Iris pigment epithelial cell (primary cell): ENCODE measurements at regions not wholly inside any gene's neighbourhood (a gene's known extent, or its start where the extent isn't known, plus 50 kb on each side); places are given as distances from the start of the nearest gene placed in this dataset.

Experiments used
- DNase-seq: peaks from one replicate; pipeline ENCODE4 v3.0.0-alpha.2; 2011; ENCODE audit warnings: low read depth

DNA sequence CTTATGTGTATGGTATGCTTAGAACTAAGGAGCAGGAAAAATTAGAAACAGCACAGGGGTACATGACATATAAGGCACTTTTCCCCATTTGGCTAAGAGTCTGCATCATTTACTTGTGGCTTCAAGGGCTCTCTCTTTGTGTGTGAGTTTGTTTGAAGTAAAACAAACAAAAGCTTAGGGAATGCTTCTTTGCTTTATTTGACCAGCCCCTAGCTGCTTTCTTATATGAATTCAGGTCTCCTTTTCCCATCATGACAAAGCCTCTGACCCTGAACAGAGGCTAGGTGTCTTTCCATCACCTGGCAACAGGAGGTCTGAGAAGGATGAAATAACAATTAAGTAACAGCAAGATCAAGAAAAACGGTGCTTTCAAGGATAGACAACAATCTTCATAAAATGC, 643.8 kb upstream of the ADGRL2 start:
- DNase-seq = no peak

DNA sequence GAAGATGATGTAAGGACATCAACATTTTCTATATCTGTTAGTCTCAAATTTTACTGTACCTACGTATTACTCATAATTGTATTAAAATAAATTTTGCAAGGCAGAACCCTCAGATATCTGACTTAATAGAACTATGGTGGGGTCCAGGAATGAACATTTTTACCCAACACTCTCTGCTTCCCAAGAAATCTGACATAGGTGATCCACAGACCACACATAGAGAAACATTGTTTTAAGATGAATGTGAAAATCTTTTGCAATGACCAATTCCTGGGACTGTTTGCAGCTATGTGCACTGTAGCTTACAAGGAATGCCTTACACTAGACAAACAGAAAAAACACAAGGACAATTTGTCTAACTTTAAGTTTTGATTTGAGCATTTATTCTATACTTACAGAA, 645.6 kb upstream of the ADGRL2 start:
- DNase-seq = peak; percentile 78

DNA sequence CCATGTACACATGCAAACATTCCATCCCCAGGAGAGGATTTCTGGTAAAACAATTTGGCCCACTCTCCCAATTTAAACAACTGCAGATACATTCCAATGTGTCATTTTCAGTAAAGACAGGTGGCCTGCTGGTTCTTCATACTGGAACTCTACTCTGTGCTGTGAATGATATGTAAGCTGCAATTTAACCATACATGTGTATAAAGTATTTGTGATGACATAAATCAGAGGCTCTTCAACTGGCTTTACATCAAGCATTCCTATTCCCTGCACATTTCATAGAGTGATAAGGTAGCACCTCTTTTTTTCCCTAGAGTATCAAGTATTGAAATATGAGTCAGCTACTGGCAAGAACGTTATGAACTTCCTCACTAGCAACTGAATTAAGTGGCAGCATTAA, 649.5 kb upstream of the ADGRL2 start:
- no peak for DNase-seq

DNA sequence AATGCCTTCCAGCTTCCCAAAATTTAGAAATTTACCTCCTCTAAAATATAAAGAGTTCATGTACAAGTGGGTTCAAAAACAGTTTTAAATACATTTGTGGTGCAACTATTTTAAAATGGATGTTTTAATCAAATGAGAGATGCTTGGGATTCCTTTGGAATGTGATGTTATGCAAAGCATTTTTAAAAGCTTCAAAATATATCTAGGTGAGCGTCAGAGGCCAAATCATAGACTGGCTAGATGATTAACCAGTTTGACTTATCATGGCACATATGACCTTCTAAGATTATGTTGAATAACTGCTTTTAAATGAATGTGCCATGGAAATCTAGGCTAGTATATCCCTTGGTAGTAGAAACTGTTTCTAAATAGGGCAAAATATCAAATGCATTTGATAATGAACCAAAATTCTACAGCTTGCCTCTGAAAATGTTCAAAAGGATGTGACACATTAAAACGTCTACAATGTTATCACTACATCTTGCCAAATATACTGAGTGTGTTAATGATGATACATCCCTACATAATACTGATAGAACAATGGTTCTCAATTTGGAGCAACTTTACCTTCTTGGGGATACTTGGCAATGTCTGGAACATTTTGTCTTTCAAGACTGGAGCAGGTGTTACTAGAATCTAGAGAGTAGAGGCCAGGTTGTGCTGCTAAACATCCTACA, 650.9 kb upstream of the ADGRL2 start:
- DNase-seq = no peak

DNA sequence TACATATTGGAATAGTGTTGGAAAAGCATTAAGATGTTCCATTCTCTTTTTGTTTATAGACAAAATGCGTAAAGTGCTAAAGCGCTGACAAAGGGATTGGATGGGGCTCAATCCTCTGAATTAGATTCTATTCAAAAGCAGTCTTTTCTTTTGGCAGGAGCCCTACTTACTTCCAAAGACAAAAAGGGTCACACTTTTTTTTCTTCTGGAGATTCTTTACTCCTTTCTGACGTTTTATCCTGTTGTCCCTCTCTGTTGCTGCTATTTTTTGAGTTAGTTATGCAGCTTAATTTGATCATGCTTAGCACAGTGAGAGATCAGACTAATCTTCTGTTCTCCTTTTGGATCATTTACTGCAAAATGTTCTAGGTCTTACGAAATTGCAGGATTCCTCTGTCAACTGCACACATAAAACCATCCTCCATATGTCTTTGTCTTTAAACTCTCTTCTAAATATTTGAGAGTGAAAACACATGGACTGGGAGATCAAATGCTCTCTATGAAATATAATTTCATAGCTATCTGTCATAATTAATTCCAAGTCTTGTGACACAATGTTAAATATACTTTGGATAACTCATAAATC, 656.4 kb upstream of the ADGRL2 start:
- no peak for DNase-seq

DNA sequence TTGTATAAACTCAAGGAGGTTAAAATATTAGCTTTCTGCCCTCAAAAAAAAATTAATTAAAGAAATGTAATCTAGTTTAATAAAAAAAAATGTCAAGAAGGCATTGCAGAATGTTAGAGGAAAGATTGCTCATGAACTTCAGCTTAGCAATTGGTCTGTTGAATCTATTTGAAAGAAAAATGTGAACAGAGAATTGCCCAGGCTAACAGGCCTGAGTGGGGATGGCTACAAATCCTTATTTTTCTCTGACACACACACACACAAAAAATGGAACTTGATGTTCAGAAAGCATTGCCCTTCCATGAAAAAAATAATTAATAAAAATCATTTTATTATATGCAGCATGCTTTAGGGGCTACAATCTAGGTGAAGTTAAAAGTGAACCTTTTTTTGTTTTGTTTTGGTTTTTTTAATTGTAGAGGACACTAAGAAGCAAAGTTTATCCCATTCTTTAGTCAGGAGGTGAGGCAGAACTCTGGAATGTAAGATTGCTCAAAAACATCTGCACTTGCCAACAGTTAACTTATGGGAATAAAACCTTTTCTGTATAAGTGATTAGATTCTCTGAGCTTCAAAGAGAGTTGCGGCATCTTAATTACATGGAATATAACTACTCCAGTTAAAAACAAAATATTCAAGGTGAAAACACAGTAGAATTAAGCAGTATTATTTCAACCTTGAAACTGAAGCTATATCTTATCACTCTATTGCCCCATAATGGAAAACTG, 658.5 kb upstream of the ADGRL2 start:
- DNase-seq = peak; percentile 80

DNA sequence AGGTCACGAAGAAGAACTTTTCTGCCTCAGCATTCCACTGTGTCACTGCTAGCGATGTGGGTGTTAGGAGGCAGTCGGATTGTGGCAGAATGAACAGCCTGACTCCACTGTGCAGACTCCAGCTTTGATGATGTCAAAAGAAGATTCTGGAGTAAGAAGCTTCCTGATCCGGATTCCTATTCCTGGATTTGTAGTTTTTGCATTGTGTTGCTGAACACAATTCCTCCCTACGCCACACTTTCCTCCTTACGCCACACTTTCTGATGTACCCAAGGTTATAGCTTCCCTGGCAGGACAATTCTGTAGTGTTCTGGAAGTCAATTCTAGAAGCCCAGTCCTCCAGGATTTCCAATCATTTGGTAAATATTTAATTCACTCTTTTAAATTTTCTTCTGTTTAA, 665.2 kb upstream of the ADGRL2 start:
- DNase-seq = no peak

DNA sequence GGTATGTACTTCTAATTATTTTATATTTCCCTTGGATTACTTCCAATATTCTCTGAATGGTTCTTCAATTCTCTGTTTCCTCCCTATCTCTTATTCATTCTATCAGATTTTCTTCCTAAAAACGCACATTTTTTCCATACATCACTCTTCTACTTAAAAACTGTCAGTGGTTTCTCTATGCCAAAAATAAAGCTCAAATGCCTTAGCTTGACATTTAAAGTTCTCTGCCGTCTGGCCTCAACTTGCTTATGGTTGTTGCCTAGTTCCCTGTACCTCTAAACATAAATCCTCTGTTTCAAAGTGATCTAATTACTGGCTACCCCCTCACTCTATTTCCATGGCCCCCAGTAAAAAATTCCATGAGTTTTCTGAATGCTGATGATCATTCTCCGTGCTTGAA, 671.0 kb upstream of the ADGRL2 start:
- no peak for DNase-seq

DNA sequence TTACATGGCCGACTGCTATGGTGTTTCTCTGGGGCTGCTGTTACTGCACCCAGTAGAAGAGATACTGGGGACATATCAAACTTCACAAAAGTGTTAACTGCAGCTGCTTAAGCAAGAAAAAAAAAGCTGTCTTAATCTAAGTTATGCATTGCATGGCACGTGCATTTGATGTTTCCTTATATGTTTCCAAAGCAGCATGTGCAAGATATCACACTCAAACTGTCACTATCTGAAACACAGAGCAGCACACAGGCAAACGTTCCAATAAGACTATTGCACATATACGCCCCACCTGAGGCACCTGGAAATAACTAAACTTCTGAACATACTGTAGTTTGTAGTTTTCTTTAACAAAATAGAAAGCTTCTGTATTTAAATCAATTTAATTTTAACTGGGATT, 671.4 kb upstream of the ADGRL2 start:
- no peak for DNase-seq

DNA sequence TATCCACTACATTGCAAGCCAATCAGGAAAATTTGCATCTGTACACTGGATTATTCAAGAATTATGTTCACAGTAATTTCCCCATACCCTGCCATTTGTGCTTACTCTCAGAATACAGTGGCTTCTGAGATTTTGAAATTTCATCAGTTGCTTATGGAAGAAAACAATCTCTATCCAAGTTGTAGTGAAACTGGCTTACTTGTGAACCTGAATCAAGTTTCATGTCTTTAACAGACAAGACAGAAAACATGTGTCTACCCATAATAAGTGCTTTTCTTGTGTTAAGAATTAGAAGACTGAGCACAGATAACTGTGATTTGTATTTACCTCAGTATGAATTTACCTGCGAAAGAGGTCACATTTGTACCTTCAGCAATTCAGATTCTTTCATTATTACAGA, 672.7 kb upstream of the ADGRL2 start:
- no peak for DNase-seq

DNA sequence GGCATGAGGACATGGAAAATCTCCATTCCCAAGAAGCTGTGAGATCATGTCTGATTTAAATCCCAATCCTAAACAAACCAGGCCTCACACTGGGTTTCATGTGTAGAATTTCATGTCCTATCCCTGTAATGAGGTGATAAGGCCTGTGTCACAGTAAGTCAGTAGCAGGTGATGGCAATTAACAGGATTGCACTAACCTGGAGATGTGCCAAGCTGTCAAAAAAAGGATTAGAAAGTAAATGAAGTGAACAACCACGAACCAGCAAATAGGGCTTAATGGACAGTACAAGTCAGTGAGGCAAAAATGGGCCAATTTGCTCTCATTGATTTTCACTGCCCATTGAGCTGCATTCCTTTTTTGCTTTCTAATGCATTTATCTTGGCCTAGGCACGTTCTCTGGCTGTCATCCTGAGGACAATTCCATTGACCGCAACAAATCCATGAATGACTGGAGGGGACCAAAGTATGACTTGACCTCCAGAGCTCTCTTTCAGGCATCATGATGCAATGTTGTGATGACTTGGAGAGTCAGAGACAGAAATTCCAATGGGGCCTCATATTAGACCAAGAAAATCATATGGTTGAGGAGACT, 673.6 kb upstream of the ADGRL2 start:
- peak; percentile 45 for DNase-seq

DNA sequence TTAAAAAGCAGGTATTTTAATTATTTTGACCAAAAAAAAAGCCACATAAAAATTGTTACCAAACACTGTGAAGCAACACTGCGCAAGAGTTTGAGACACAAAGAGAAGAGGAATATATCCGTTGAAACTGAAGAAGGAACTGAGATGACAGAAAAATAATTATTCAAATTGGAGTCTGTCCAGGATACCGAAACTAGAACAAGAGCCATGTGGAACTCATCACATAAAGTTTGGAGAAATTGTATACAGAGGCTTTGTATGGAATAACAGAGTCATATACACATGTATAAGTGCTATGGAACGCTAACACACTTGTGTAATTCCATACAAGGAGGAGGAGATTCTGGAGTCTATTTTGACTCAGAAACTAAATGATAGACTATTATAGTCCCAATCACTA, 675.1 kb upstream of the ADGRL2 start:
- DNase-seq = no peak

DNA sequence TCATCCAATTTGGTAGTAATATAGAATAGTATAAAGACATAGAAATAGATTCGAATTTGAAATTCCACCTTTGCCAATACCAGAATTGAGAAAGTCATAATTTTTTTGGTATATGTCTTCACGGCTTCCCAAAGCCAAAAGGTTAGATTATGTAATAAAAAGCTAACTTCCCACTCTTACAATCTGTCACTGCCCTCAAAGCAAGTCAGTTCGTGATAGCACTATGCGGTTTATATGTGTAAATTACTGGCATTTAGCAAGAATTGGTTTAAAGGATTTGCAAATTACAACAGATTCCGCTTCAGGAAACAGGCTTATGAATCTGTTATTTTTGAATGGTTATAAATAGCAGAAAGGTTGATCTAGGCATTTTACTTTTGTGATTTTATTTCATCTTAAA, 679.4 kb upstream of the ADGRL2 start:
- DNase-seq = no peak

DNA sequence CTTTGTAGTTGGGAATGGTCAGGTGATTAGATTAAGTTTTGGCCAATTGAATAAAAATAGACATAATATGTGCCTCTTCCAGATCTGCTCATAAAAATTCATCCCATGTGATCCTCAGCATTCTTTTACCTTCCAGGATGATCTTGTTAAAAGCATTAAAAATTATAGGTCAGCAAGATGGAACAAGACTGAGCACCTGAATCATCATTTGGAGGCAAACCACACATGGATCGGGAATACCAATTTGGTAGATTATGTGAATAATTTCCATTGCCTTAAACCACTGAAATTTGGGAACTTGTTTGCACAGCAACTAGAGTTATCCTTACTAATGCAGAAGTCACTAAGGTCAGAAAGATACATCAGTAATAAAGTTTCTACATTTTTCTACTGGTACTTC, 681.4 kb upstream of the ADGRL2 start:
- DNase-seq = no peak

DNA sequence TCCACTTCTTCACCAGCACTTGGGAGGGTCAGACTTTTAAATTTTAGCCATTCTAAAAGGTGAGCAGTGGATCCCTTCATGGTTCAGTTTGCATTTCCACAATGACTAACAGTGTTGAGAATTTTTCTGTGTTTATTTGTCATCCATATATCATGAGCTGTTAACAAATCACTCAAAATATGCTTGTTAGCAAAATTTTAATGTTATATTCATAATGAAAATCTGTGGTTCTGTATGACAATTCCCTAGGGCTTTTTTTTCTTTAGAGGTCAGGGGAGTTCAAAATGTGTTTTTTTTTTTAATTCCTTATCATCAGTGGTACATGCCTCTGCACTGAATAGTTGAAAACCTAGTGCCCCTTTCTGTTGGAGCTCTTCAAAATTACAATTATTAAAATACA, 682.2 kb upstream of the ADGRL2 start:
- DNase-seq = no peak

DNA sequence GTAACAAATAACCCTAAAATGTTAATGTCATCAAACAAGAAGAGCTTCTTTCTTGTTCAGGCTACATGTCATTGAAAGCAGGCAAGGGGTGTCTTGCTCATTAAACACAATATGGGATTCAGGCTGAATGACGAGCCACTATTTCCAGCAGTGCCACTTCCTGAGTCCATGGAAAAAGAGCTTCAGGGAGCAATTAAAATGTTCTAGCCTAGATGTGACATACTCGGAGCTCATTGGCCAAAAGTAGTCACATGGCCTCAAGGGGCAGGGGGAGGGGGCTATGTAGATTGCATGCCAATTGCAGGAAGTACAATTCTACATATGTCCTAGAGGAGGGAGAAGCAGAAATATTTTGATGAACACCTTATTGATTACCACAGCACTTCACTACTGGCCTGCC, 685.3 kb upstream of the ADGRL2 start:
- DNase-seq = no peak

DNA sequence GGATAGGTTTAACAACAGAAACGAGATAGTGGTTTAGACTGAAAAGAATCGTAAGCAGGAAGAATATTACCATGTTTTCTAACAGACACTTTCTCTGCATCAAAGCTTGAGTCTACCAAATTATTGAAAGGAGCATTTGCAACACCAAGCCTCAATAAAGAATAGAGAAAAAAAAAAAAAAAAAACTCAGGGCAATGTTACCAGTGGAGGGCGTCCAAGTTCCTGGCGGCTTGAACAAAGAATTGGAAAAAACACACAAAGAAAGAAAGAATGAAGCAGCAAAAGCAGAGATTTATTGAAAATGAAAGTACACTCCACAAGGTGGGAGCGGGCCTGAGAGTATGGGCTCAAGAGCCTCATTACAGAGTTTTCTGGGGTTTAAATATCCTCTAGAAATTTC, 686.5 kb upstream of the ADGRL2 start:
- DNase-seq = no peak

DNA sequence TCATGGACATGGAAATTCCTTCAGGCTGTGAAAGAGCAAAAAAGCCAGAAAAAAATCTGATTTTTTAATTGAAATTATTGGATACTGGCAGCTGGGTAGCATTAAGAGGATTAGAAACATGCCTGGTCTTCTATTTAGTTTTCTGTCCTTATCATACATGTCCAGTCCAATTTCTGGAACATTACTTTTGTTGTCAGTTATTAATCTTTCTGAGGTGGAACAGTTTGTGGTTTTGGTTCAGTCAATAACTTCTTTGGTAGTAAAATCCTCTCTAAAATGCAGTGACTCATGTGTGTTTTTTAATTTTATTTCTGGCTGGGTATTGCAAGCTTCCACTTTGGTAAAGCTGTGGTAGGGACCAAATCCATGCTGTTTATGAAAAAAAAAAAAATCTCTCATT, 687.0 kb upstream of the ADGRL2 start:
- peak; percentile 47 for DNase-seq

DNA sequence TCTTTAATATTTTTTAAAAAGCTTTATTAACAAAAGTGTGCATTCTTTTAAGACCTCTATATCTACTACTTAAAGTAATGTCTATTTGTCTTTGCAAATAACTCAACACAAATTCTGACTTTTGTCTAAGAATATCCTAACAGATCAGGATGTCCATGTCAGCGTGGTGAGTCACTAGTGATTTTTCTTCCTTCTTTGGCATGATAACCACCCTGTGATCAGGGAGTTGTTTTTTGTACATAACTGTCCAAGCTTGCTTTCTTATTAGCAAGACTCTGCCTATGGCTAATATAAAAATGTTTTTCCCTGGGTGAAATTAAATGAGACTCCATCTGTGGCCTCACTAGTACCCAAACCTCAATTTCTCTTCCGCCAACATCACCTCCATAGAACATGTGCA, 688.9 kb upstream of the ADGRL2 start:
- peak; percentile 71 for DNase-seq

DNA sequence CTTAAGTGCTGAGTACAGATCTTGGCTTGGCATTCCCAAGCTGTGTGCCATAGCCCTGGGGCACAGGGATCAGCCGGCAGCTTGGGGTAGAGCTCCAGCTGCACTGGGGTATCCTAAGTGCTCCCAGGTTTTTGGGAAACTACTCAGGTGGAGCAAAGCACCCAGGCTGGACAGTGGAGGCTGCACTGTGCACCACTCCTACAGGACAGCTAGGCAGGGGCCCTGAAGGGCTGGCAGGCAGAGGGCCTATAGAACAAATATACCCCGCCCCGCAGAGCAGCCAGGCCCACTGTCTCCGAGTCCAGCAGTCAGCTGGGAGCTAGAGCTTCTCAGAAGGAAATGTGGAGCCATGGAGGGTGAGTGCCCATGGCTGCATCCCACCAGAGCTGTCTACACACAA, 691.7 kb upstream of the ADGRL2 start:
- DNase-seq = no peak

DNA sequence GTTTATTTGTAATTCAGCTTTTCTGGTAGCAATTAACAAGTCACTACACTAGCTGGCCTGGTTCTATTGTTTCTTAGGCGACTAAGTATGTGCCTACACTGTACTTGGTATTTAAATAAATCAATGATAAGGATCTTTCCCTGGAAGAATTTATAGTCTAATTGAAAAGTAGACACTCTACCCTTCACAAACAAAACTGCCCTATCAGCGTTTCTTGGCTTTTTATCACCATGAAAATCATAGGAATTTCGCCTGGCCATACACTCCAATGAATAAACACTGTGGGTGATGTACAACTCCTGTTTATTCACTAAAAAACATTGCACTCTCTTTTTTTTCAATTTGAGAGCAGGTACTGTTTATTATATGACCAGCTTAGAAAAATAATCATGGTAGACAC, 702.9 kb upstream of the ADGRL2 start:
- DNase-seq = no peak

DNA sequence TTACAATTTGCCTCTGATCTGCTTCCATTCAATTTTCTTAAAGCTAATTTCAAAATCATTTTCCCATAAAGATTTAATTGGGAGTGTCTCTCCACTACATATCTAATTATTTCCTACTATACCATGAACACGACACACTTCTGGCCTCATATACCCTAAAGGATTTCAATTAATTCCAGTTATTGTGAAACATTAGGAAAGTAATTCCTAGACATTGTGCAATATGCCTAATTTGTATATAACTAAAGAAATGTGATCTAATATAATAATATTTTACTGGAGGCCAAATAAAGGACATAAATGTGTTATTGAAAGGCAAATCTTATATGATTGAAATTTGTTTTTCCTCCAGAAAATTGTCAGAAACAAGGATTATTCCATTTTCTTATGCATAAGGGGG, 727.2 kb upstream of the ADGRL2 start:
- DNase-seq = no peak
